Naive B cell (primary cell): ENCODE measurements at regions not wholly inside any gene's neighbourhood (a gene's known extent, or its start where the extent isn't known, plus 50 kb on each side); places are given as distances from the start of the nearest gene placed in this dataset.
"Not testable (repeated sequence)": the region's sequence is repeated elsewhere in the genome, so short reads cannot be mapped to it uniquely, and the experiment has no call there.

Experiments used
- ATAC-seq, 2 donors: fragments of 150-1000 bp; cut with Tn5 transposase; 2 replicates each; pipeline ENCODE4 v1.10.0; 2021; ENCODE audit warnings: low read depth in 2 of 2, mild to moderate bottlenecking in 2 of 2, moderate library complexity in 2 of 2
- DNase-seq: peaks from one replicate; pipeline ENCODE4 v3.0.0; 2022
- H3K27ac Mint-ChIP-seq, 6 donors: one replicate each; pipeline ENCODE4 v1.8.0; 2020 to 2022; ENCODE audit warnings: mild to moderate bottlenecking in 6 of 6, mixed read lengths in 6 of 6, moderate library complexity in 5 of 6, inconsistent platforms in 2 of 6
- H3K27me3 Mint-ChIP-seq, 3 donors: one replicate each; pipeline ENCODE4 v1.8.0; 2021 to 2022; ENCODE audit warnings: mixed read lengths in 3 of 3, mild to moderate bottlenecking in 1 of 3
- H3K36me3 Mint-ChIP-seq, 2 donors: one replicate each; pipeline ENCODE4 v1.8.0; 2020 to 2022; ENCODE audit warnings: mixed read lengths in 2 of 2, inconsistent platforms in 1 of 2, mild to moderate bottlenecking in 1 of 2
- H3K4me1 Mint-ChIP-seq, 3 donors: one replicate each; pipeline ENCODE4 v1.8.0; 2020 to 2022; ENCODE audit warnings: mixed read lengths in 3 of 3, inconsistent platforms in 1 of 3, mild to moderate bottlenecking in 1 of 3, moderate library complexity in 1 of 3
- H3K4me3 Mint-ChIP-seq, 8 donors: one replicate each; pipeline ENCODE4 v1.8.0; 2020 to 2022; ENCODE audit warnings: mild to moderate bottlenecking in 8 of 8, mixed read lengths in 8 of 8, moderate library complexity in 8 of 8, inconsistent platforms in 2 of 8
- H3K9me3 Mint-ChIP-seq, 7 donors: one replicate each; pipeline ENCODE4 v1.8.0; 2020 to 2022; ENCODE audit warnings: mixed read lengths in 7 of 7, mild to moderate bottlenecking in 5 of 7, inconsistent platforms in 2 of 7, moderate library complexity in 1 of 7

GRCh38 chr4:154036856-154037255, 248.0 kb upstream of the SFRP2 start:
- no peak for DNase-seq
- Mint-ChIP-seq H3K27ac (no peak overlapping the region), H3K36me3 (no peaks in the 10 kb centered on the region), H3K9me3 (peaks cover 0 to 9% (median 4%) of the 10 kb centered on the region in 7 donors), H3K4me3 (no peak overlapping the region), H3K4me1 (no peaks in the 10 kb centered on the region), H3K27me3 (peaks cover 0 to 9% (median 5%) of the 10 kb centered on the region in 3 donors)
- ATAC-seq, result no peak

DNA sequence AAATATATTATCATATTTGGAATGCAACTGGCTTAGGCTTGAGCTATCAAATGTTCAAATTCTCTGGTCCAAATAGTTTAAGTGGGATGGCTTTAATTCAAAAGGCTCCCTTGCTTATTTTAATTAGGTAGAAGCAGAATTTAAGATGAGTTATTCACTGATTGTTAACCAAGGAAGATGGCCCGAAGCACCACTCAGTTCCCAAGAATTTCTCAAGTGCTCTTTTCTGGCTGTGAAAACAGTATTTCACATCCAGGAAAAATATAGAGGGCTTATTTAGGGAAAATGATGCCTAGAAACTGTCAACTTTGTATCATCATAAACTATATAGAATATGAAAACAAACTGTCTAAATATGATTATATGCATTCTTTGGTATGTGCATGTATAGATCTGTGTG, 246.5 kb upstream of the SFRP2 start:
- H3K9me3 Mint-ChIP-seq, result peaks cover 0 to 9% (median 4%) of the 10 kb centered on the region in 7 donors
- no peak for ATAC-seq
- no peaks in the 10 kb centered on the region for H3K4me1 Mint-ChIP-seq
- H3K36me3 Mint-ChIP-seq, result no peaks in the 10 kb centered on the region
- H3K27ac Mint-ChIP-seq, result no peak overlapping the region
- no peak for DNase-seq
- no peak overlapping the region for H3K4me3 Mint-ChIP-seq
- peaks cover 0 to 9% (median 5%) of the 10 kb centered on the region in 3 donors for H3K27me3 Mint-ChIP-seq

- peaks cover 0 to 9% (median 3%) of the 10 kb centered on the region in 7 donors for H3K9me3 Mint-ChIP-seq
- DNase-seq, result no peak
- H3K4me1 Mint-ChIP-seq, result no peaks in the 10 kb centered on the region
- ATAC-seq, result no peak
- no peak overlapping the region for H3K27ac Mint-ChIP-seq
- H3K4me3 Mint-ChIP-seq, result no peak overlapping the region
- no peaks in the 10 kb centered on the region for H3K36me3 Mint-ChIP-seq
- H3K27me3 Mint-ChIP-seq, result peaks cover 0 to 9% (median 5%) of the 10 kb centered on the region in 3 donors
Observed at GRCh38 chr4:154033921-154034320, 245.0 kb upstream of the SFRP2 start.

GRCh38 chr4:154032914-154033313, 244.0 kb upstream of the SFRP2 start:
- DNase-seq (no peak), ATAC-seq (no peak)
- no peak overlapping the region for H3K27ac Mint-ChIP-seq
- H3K4me3 Mint-ChIP-seq, result no peak overlapping the region
- no peaks in the 10 kb centered on the region for H3K4me1 Mint-ChIP-seq
- H3K36me3 Mint-ChIP-seq, result no peaks in the 10 kb centered on the region
- peaks cover 4 to 9% (median 5%) of the 10 kb centered on the region in 3 donors for H3K27me3 Mint-ChIP-seq
- peaks cover 0 to 9% (median 3%) of the 10 kb centered on the region in 7 donors for H3K9me3 Mint-ChIP-seq

- DNase-seq (no peak), ATAC-seq (no peak)
- Mint-ChIP-seq H3K4me1 (no peaks in the 10 kb centered on the region), H3K4me3 (no peak overlapping the region), H3K27ac (no peak overlapping the region), H3K27me3 (peaks cover 6 to 13% (median 12%) of the 10 kb centered on the region in 3 donors), H3K9me3 (peaks cover 0 to 9% (median 2%) of the 10 kb centered on the region in 7 donors), H3K36me3 (no peaks in the 10 kb centered on the region)
Observed at GRCh38 chr4:154030746-154031145, 241.9 kb upstream of the SFRP2 start.

GRCh38 chr4:154030152-154030551, 241.3 kb upstream of the SFRP2 start:
- ATAC-seq (no peak), DNase-seq (no peak)
- no peaks in the 10 kb centered on the region for H3K4me1 Mint-ChIP-seq
- no peaks in the 10 kb centered on the region for H3K36me3 Mint-ChIP-seq
- no peak overlapping the region for H3K4me3 Mint-ChIP-seq
- no peak overlapping the region for H3K27ac Mint-ChIP-seq
- peaks cover 8 to 18% (median 17%) of the 10 kb centered on the region in 3 donors for H3K27me3 Mint-ChIP-seq
- H3K9me3 Mint-ChIP-seq, result peaks cover 0 to 9% (median 2%) of the 10 kb centered on the region in 7 donors

DNA sequence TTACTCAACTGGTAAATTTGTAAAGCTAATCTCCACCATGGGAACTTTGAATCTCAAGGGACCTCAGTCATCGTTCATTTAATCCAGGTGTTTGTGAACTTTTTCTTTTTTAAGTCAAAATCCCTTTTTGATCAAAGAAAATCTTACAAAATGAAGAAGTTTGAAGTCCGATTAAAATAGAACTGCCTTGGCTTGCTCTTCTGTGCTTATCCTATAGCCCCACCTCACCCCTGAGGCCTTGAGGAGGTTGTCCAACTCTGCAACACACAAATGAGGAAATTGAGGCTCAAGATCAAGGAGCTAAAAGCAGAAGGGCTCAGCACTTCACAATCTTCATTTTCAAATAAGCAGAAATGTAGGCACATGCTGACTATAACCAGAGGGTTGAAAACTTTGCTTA, 240.3 kb upstream of the SFRP2 start:
- no peak overlapping the region for H3K4me3 Mint-ChIP-seq
- DNase-seq (no peak), ATAC-seq (no peak)
- H3K9me3 Mint-ChIP-seq, result peaks cover 0 to 9% (median 2%) of the 10 kb centered on the region in 7 donors
- H3K27ac Mint-ChIP-seq, result no peak overlapping the region
- no peaks in the 10 kb centered on the region for H3K4me1 Mint-ChIP-seq
- no peaks in the 10 kb centered on the region for H3K36me3 Mint-ChIP-seq
- peaks cover 10 to 22% (median 21%) of the 10 kb centered on the region in 3 donors for H3K27me3 Mint-ChIP-seq

DNA sequence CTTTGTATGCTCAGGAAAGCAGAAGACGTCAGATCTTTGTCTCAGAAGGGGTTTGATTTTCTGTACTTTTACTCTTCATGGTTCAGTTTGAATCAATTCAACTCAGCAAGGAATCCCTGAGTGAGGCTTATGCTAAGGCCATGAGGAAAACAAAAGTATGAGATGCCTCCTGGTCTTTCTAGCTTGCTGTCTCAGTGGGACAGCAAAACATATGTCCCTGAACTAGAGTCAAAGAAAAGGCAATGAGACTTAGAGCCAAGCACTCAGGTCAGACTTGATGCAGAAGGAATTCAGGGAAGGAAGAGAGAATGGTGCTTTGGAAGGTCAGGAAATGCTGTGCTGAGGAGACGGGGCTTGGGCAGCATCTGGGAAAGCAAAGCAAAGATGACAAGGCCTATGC, 236.2 kb upstream of the SFRP2 start:
- no peak for ATAC-seq
- peaks cover 20 to 27% (median 21%) of the 10 kb centered on the region in 3 donors for H3K27me3 Mint-ChIP-seq
- H3K9me3 Mint-ChIP-seq, result peaks cover 0 to 4% (median 0%) of the 10 kb centered on the region in 7 donors
- H3K36me3 Mint-ChIP-seq, result no peaks in the 10 kb centered on the region
- H3K4me3 Mint-ChIP-seq, result no peak overlapping the region
- no peak overlapping the region for H3K27ac Mint-ChIP-seq
- no peak for DNase-seq
- no peaks in the 10 kb centered on the region for H3K4me1 Mint-ChIP-seq

- no peak for ATAC-seq
- Mint-ChIP-seq H3K4me3 (no peak overlapping the region), H3K27ac (peak overlapping the region in 1 of 6 donors; percentile 32), H3K27me3 (peaks cover 20 to 32% (median 21%) of the 10 kb centered on the region in 3 donors), H3K9me3 (peaks cover 0 to 4% (median 0%) of the 10 kb centered on the region in 7 donors), H3K4me1 (no peaks in the 10 kb centered on the region), H3K36me3 (no peaks in the 10 kb centered on the region)
- DNase-seq, result no peak
Observed at GRCh38 chr4:154024097-154024694, 235.3 kb upstream of the SFRP2 start.

- not testable (repeated sequence) for H3K4me1 Mint-ChIP-seq, ATAC-seq, H3K4me3 Mint-ChIP-seq, H3K27ac Mint-ChIP-seq, H3K9me3 Mint-ChIP-seq, DNase-seq, H3K36me3 Mint-ChIP-seq
- H3K27me3 Mint-ChIP-seq, result peaks cover 21 to 32% (median 23%) of the 10 kb centered on the region in 3 donors
Observed at GRCh38 chr4:154023671-154024070, 234.8 kb upstream of the SFRP2 start.

DNA sequence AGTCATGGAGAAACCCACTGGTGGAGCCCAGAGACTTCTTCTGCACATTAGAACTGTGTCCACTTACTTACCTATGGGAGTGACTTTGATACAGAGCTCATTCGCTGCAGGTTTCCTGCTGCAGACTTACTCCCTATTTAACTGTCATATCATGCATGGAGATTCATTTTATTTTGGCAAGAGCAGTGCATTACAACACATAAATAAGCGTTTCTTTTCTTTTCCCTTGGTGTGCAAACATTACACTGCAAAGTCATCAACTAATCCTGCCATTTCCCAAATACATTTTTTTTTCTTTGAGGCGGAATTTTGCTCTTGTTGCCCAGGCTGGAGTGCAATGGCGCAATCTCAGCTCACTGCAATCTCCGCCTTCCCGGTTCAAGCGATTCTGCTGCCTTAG, 230.9 kb upstream of the SFRP2 start:
- Mint-ChIP-seq H3K4me3 (no peak overlapping the region), H3K27ac (no peak overlapping the region), H3K27me3 (peaks cover 7 to 18% (median 16%) of the 10 kb centered on the region in 3 donors), H3K4me1 (no peaks in the 10 kb centered on the region), H3K36me3 (no peaks in the 10 kb centered on the region), H3K9me3 (peaks cover 0 to 3% (median 0%) of the 10 kb centered on the region in 7 donors)
- DNase-seq, result no peak
- no peak for ATAC-seq

DNA sequence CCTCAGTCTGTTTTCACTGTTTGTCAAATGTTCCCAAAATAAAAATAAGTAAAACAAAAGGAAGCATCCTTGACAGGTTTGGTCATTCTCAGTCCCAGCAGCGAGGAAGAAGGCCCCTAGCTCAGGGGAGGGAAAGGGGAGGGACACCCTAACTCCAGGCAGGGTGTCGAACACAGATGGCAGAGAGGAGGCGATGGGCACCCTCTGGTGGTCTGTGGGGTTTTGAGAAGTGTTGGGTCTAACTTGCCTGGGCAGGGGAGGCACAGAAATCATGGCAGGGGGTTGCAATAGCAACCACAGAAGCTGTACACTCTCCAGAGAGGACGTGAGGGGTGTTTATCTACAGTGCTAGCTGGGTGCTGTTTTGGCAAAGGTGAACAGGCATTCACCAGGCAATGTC, 229.8 kb upstream of the SFRP2 start:
- Mint-ChIP-seq H3K9me3 (peaks cover 0 to 3% (median 0%) of the 10 kb centered on the region in 7 donors), H3K27me3 (peaks cover 8 to 18% (median 16%) of the 10 kb centered on the region in 3 donors), H3K36me3 (no peaks in the 10 kb centered on the region), H3K4me1 (no peaks in the 10 kb centered on the region), H3K4me3 (no peak overlapping the region), H3K27ac (no peak overlapping the region)
- DNase-seq, result no peak
- ATAC-seq, result no peak

DNA sequence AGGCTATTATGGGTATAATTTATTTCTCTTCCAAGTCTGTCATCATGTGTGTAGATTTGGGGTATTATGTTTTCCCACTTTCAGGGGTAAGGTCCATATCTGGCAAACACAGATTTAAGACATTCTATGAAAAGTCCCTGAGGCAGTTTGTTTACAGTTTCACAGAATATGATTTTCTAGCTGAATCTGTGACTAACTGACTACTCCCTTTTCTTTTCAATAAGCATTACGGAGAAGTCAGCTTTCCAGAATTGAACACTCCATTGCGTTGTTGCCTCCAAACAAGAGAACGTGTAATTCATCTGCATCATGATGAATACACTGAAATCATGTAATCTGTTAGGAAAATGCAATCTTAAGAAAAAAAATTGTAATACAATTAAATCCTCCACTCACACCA, 226.7 kb upstream of the SFRP2 start:
- Mint-ChIP-seq H3K27me3 (peaks cover 8 to 11% (median 10%) of the 10 kb centered on the region in 3 donors), H3K4me1 (no peaks in the 10 kb centered on the region), H3K9me3 (peaks cover 0 to 4% (median 0%) of the 10 kb centered on the region in 7 donors), H3K36me3 (no peaks in the 10 kb centered on the region), H3K4me3 (no peak overlapping the region), H3K27ac (no peak overlapping the region)
- no peak for ATAC-seq
- DNase-seq, result no peak

- H3K36me3 Mint-ChIP-seq, result no peaks in the 10 kb centered on the region
- H3K27ac Mint-ChIP-seq, result no peak overlapping the region
Observed at GRCh38 chr4:154014407-154015321, 225.8 kb upstream of the SFRP2 start.

More at GRCh38 chr4:154014407-154015321, 225.8 kb upstream of the SFRP2 start:
- H3K9me3 Mint-ChIP-seq, result peaks cover 0 to 4% (median 0%) of the 10 kb centered on the region in 7 donors
- DNase-seq (no peak), ATAC-seq (no peak)
- H3K4me3 Mint-ChIP-seq, result no peak overlapping the region
- no peaks in the 10 kb centered on the region for H3K4me1 Mint-ChIP-seq
- peaks cover 8 to 11% (median 8%) of the 10 kb centered on the region in 3 donors for H3K27me3 Mint-ChIP-seq
